ENCODE measurements at regions not wholly inside any gene's neighbourhood (a gene's known extent, or its start where the extent isn't known, plus 50 kb on each side); places are given as distances from the start of the nearest gene placed in this dataset.
A peak's percentile ranks its signal among the peaks of the same experiment; 100 is the strongest.

DNA sequence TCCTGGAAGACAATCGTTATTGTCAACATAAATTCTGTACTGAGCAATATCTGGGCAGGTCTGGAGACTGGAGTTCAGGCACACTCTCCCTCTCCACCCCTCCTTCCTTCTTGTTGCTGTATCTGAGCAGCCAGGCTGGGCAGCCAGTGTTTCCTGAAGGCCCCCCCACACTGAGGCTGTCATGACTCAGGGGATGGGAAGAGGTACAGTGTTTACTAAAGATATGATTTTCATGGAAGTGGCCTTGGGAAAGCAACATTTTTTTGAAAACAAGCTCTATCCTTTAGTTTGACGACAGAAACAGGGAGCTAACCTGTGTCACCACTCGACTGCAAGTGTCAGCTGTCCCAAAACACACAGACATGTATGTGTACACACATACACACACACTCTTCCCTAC, 1485.4 kb upstream of the TMEM132C start:
- Histone ChIP-seq H3K9me2 (replicated peaks; ENCODE audit: insufficient read depth, low read length) (no peaks in the 10 kb centered on the region), H3K36me3 (ENCODE audit: low read length) (no peaks in the 10 kb centered on the region), H4K20me1 (ENCODE audit: low read depth, low read length) (no peaks in the 10 kb centered on the region), H2AFZ (ENCODE audit: low read depth, low read length, severe bottlenecking) (no peak overlapping the region), H3K4me3 (ENCODE audit: insufficient read depth, low read length, poor library complexity, severe bottlenecking) (no peak overlapping the region), H3K79me2 (ENCODE audit: insufficient read depth, low read length) (no peaks in the 10 kb centered on the region), H3K4me2 (ENCODE audit: low read depth, low read length, poor library complexity, severe bottlenecking) (no peak overlapping the region), H3K27me3 (ENCODE audit: low read length) (no peaks in the 10 kb centered on the region), H3K27ac (ENCODE audit: low read depth, low read length) (no peak overlapping the region), H3F3A (ENCODE audit: insufficient read depth) (no peaks in the 10 kb centered on the region), H3K9ac (ENCODE audit: low read length) (no peak overlapping the region), H3K9me3 (ENCODE audit: insufficient read depth, low read length) (no peaks in the 10 kb centered on the region)
- no peak for TF ChIP-seq EZH2phosphoT487 (conservative IDR thresholded peaks at IDR 0.05; ENCODE audit: low read length)
- TF ChIP-seq, protein P1, sequence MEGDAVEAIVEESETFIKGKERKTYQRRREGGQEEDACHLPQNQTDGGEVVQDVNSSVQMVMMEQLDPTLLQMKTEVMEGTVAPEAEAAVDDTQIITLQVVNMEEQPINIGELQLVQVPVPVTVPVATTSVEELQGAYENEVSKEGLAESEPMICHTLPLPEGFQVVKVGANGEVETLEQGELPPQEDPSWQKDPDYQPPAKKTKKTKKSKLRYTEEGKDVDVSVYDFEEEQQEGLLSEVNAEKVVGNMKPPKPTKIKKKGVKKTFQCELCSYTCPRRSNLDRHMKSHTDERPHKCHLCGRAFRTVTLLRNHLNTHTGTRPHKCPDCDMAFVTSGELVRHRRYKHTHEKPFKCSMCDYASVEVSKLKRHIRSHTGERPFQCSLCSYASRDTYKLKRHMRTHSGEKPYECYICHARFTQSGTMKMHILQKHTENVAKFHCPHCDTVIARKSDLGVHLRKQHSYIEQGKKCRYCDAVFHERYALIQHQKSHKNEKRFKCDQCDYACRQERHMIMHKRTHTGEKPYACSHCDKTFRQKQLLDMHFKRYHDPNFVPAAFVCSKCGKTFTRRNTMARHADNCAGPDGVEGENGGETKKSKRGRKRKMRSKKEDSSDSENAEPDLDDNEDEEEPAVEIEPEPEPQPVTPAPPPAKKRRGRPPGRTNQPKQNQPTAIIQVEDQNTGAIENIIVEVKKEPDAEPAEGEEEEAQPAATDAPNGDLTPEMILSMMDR (IDR thresholded peaks at IDR 0.05; ENCODE audit: insufficient read depth, low read length, poor library complexity, severe bottlenecking), result no peak

GRCh38 chr12:126782083-126782482, 1484.9 kb upstream of the TMEM132C start:
- no peak overlapping the region for H3K9ac ChIP-seq (ENCODE audit: low read length)
- no peaks in the 10 kb centered on the region for H3K9me2 ChIP-seq (replicated peaks; ENCODE audit: insufficient read depth, low read length)
- H3K9me3 ChIP-seq (ENCODE audit: insufficient read depth, low read length), result no peaks in the 10 kb centered on the region
- no peak overlapping the region for H3K27ac ChIP-seq (ENCODE audit: low read depth, low read length)
- H3K4me2 ChIP-seq (ENCODE audit: low read depth, low read length, poor library complexity, severe bottlenecking), result no peak overlapping the region
- no peak overlapping the region for H2AFZ ChIP-seq (ENCODE audit: low read depth, low read length, severe bottlenecking)
- H3K4me3 ChIP-seq (ENCODE audit: insufficient read depth, low read length, poor library complexity, severe bottlenecking), result no peak overlapping the region
- no peaks in the 10 kb centered on the region for H4K20me1 ChIP-seq (ENCODE audit: low read depth, low read length)
- TF ChIP-seq EZH2phosphoT487 (conservative IDR thresholded peaks at IDR 0.05; ENCODE audit: low read length), result no peak
- TF ChIP-seq, protein P1 (IDR thresholded peaks at IDR 0.05; ENCODE audit: insufficient read depth, low read length, poor library complexity, severe bottlenecking), result no peak
- no peaks in the 10 kb centered on the region for H3K36me3 ChIP-seq (ENCODE audit: low read length)
- no peaks in the 10 kb centered on the region for H3F3A ChIP-seq (ENCODE audit: insufficient read depth)
- no peaks in the 10 kb centered on the region for H3K27me3 ChIP-seq (ENCODE audit: low read length)
- H3K79me2 ChIP-seq (ENCODE audit: insufficient read depth, low read length), result no peaks in the 10 kb centered on the region

- H3K9me3 ChIP-seq (ENCODE audit: insufficient read depth, low read length), result no peaks in the 10 kb centered on the region
- H3K4me2 ChIP-seq (ENCODE audit: low read depth, low read length, poor library complexity, severe bottlenecking), result no peak overlapping the region
- no peaks in the 10 kb centered on the region for H3K9me2 ChIP-seq (replicated peaks; ENCODE audit: insufficient read depth, low read length)
- H3K79me2 ChIP-seq (ENCODE audit: insufficient read depth, low read length), result no peaks in the 10 kb centered on the region
- H2AFZ ChIP-seq (ENCODE audit: low read depth, low read length, severe bottlenecking), result no peak overlapping the region
- TF ChIP-seq, protein P1 (IDR thresholded peaks at IDR 0.05; ENCODE audit: insufficient read depth, low read length, poor library complexity, severe bottlenecking), result peak; percentile 42
- no peak for TF ChIP-seq EZH2phosphoT487 (conservative IDR thresholded peaks at IDR 0.05; ENCODE audit: low read length)
- no peak overlapping the region for H3K27ac ChIP-seq (ENCODE audit: low read depth, low read length)
- no peaks in the 10 kb centered on the region for H4K20me1 ChIP-seq (ENCODE audit: low read depth, low read length)
- H3K9ac ChIP-seq (ENCODE audit: low read length), result no peak overlapping the region
- H3F3A ChIP-seq (ENCODE audit: insufficient read depth), result no peaks in the 10 kb centered on the region
- no peaks in the 10 kb centered on the region for H3K36me3 ChIP-seq (ENCODE audit: low read length)
- no peaks in the 10 kb centered on the region for H3K27me3 ChIP-seq (ENCODE audit: low read length)
- no peak overlapping the region for H3K4me3 ChIP-seq (ENCODE audit: insufficient read depth, low read length, poor library complexity, severe bottlenecking)
Measured at GRCh38 chr12:126784328-126784921, 1482.5 kb upstream of the TMEM132C start.
